IMR-90 (cell line): ENCODE measurements at regions not wholly inside any gene's neighbourhood (a gene's known extent, or its start where the extent isn't known, plus 50 kb on each side); places are given as distances from the start of the nearest gene placed in this dataset.

ENCODE experiments used
- ATAC-seq: fragments of 200-7000 bp; cut with Tn5 transposase; 2 replicates; pipeline ENCODE4 v1.9.1; 2020; ENCODE audit warnings: low read depth, mild to moderate bottlenecking, moderate library complexity
- BruUV-seq: library from RNA; stranded (reverse); fragments of 400-500 nt; replicated peaks from 2 replicates; lab custom pipeline; 2021; lab: Mats Ljungman, UMichigan
- CTCF ChIA-PET: fragments of 300-600 bp; formaldehyde crosslinking; extraction: SDS; loops from one replicate; lab custom pipeline; 2021; ENCODE audit warnings: antibody characterized with exemption; lab: Yijun Ruan, JAX
- POLR2A ChIA-PET: fragments of 300-600 bp; sonication (Branson Sonifier 250); formaldehyde crosslinking; loops from one replicate; lab custom pipeline; 2022; ENCODE audit warnings: antibody characterized with exemption; ENCODE audit not compliant: unreplicated experiment; lab: Charles Lee
- DNase-seq: peaks from one replicate; pipeline ENCODE4 v3.0.0; 2013
- H2AFZ ChIP-seq: replicated peaks from 2 replicates; pipeline ENCODE3; 2013; ENCODE audit warnings: low read length, mild to moderate bottlenecking; ENCODE audit not compliant: poor library complexity
- H2AK5ac ChIP-seq: 2 replicates; pipeline ENCODE4 v1.6.1; 2013; ENCODE audit warnings: low read depth, low read length, inconsistent platforms
- H2AK9ac ChIP-seq: replicated peaks from 2 replicates; pipeline ENCODE3; 2013; ENCODE audit warnings: mild to moderate bottlenecking, low read depth, low read length, moderate library complexity; ENCODE audit not compliant: poor library complexity
- H2BK120ac ChIP-seq: 2 replicates; pipeline ENCODE4 v1.6.1; 2013; ENCODE audit warnings: low read depth, low read length, inconsistent platforms
- H2BK15ac ChIP-seq: 3 replicates; pipeline ENCODE4 v1.6.1; 2013; ENCODE audit warnings: low read depth, low read length, inconsistent platforms
- H2BK20ac ChIP-seq: 2 replicates; pipeline ENCODE4 v1.6.1; 2013; ENCODE audit warnings: low read depth, mild to moderate bottlenecking, inconsistent platforms, low read length, moderate library complexity
- H2BK5ac ChIP-seq: 2 replicates; pipeline ENCODE4 v1.6.1; 2013; ENCODE audit warnings: mild to moderate bottlenecking, low read depth, low read length, inconsistent platforms; ENCODE audit not compliant: poor library complexity, severe bottlenecking
- H3K14ac ChIP-seq: replicated peaks from 2 replicates; pipeline ENCODE4 v1.6.1; 2013; ENCODE audit warnings: low read depth, low read length, inconsistent platforms
- H3K18ac ChIP-seq: 2 replicates; pipeline ENCODE4 v1.6.1; 2013; ENCODE audit warnings: low read depth, low read length, control low read depth
- H3K23ac ChIP-seq: 2 replicates; pipeline ENCODE4 v1.6.1; 2013; ENCODE audit warnings: low read depth, low read length, inconsistent platforms
- H3K27ac ChIP-seq: 2 replicates; pipeline ENCODE4 v1.5.1; 2013; ENCODE audit warnings: mild to moderate bottlenecking, control low read depth, low read length; ENCODE audit not compliant: insufficient read depth
- H3K27me3 ChIP-seq: 2 replicates; pipeline ENCODE4 v1.6.1; 2013; ENCODE audit warnings: low read length; ENCODE audit not compliant: control insufficient read depth, insufficient read depth
- H3K36me3 ChIP-seq: 2 replicates; pipeline ENCODE4 v1.6.1; 2013; ENCODE audit warnings: low read length, mixed read lengths; ENCODE audit not compliant: control insufficient read depth, insufficient read depth
- H3K4ac ChIP-seq: 2 replicates; pipeline ENCODE4 v1.6.1; 2013; ENCODE audit warnings: low read depth, low read length, inconsistent platforms
- H3K4me1 ChIP-seq: 2 replicates; pipeline ENCODE4 v1.6.1; 2013; ENCODE audit warnings: low read length, mixed read lengths; ENCODE audit not compliant: control insufficient read depth, insufficient read depth
- H3K4me2 ChIP-seq: 2 replicates; pipeline ENCODE4 v1.6.1; 2013; ENCODE audit warnings: low read depth, mild to moderate bottlenecking, control low read depth, low read length, moderate library complexity
- H3K4me3 ChIP-seq: 2 replicates; pipeline ENCODE4 v1.5.1; 2013; ENCODE audit warnings: low read depth, mild to moderate bottlenecking, control low read depth, low read length, moderate library complexity; ENCODE audit not compliant: insufficient read depth
- H3K56ac ChIP-seq: 2 replicates; pipeline ENCODE4 v1.6.1; 2013; ENCODE audit warnings: low read length, inconsistent platforms; ENCODE audit not compliant: insufficient read depth; ENCODE audit errors: extremely low read depth
- H3K79me1 ChIP-seq, 2 experiments: 2 replicates each; pipeline ENCODE4 v1.6.1; 2013; ENCODE audit warnings: low read length in 2 of 2, inconsistent platforms in 1 of 2, low read depth in 1 of 2
- H3K9ac ChIP-seq: 2 replicates; pipeline ENCODE4 v1.6.1; 2013; ENCODE audit warnings: low read depth, low read length, control low read depth
- H3K9me1 ChIP-seq: 2 replicates; pipeline ENCODE4 v1.6.1; 2013; ENCODE audit warnings: low read length, inconsistent platforms; ENCODE audit not compliant: insufficient read depth
- H3K9me3 ChIP-seq: 2 replicates; pipeline ENCODE4 v1.6.1; 2013; ENCODE audit warnings: low read length; ENCODE audit not compliant: control insufficient read depth, insufficient read depth
- H4K20me1 ChIP-seq: 2 replicates; pipeline ENCODE4 v1.6.1; 2013; ENCODE audit warnings: low read length, inconsistent platforms; ENCODE audit not compliant: insufficient read depth
- H4K5ac ChIP-seq: 2 replicates; pipeline ENCODE4 v1.6.1; 2013; ENCODE audit warnings: mild to moderate bottlenecking, low read depth, low read length, control low read depth
- H4K8ac ChIP-seq, 2 experiments: 2 replicates each; pipeline ENCODE4 v1.6.1; 2013; ENCODE audit warnings: low read depth in 2 of 2, low read length in 2 of 2, control low read depth in 1 of 2, inconsistent platforms in 1 of 2
- H4K91ac ChIP-seq: 2 replicates; pipeline ENCODE4 v1.6.1; 2013; ENCODE audit warnings: low read depth, low read length, inconsistent platforms; ENCODE audit not compliant: insufficient read depth
- CHD1 ChIP-seq: IDR thresholded peaks from 2 replicates; pipeline ENCODE4 v1.6.1; 2012; ENCODE audit warnings: low read depth, low read length, improper control_type of control experiment
- MAFK ChIP-seq: IDR thresholded peaks from 2 replicates; pipeline ENCODE4 v1.6.1; 2012; ENCODE audit warnings: low read depth, low read length, improper control_type of control experiment
- WGBS, 2 experiments: methylation state at CpG; one replicate each; pipeline versions ENCODE4 v1.1.5 to v1.1.7; 2013; ENCODE audit warnings: missing lambda C conversion rate in 2 of 2; ENCODE audit not compliant: insufficient read length in 1 of 2; ENCODE audit errors: extremely low coverage in 2 of 2; 5-methylcytosine and 5-hydroxymethylcytosine counted together
- dilution Hi-C: fragments of 300-500 bp; cut with HindIII; formaldehyde crosslinking; loops from one replicate; pipeline ENCODE4 v1.14.3; 2018; ENCODE audit warnings: low sequenced_read_pairs; ENCODE audit not compliant: unreplicated experiment
- in situ Hi-C: fragments of 300-500 bp; cut with MboI; formaldehyde crosslinking; loops from 3 replicates; pipeline ENCODE4 v1.14.3; 2019; ENCODE audit warnings: low sequenced_read_pairs, inconsistent platforms, mixed read lengths
- intact Hi-C: fragments of 100-400 bp; cut with micrococcal nuclease; formaldehyde crosslinking; loops from 2 replicates; pipeline ENCODE4 v1.10.0; 2022

- H3K4ac ChIP-seq = no peak overlapping the region
- intact Hi-C loops = no loop called here
- no peak overlapping the region for H2BK15ac ChIP-seq
- H2BK20ac ChIP-seq = no peak overlapping the region
- ATAC-seq (no peak), DNase-seq (no peak)
- no peaks in the 10 kb centered on the region for H3K9me1 ChIP-seq
- H2AK9ac ChIP-seq = no peak overlapping the region
- H3K23ac ChIP-seq = no peak overlapping the region
- TF ChIP-seq CHD1 (no peak), MAFK (peak; percentile 63)
- H4K20me1 ChIP-seq = no peaks in the 10 kb centered on the region
- no peak overlapping the region for H3K18ac ChIP-seq
- H3K4me2 ChIP-seq = no peak overlapping the region
- H3K27ac ChIP-seq = no peak overlapping the region
- no peak overlapping the region for H3K9ac ChIP-seq
- no peak overlapping the region for H2BK5ac ChIP-seq
- no peak overlapping the region for H3K14ac ChIP-seq
- in situ Hi-C loops = no loop called here
- H2AK5ac ChIP-seq = no peak overlapping the region
- H3K56ac ChIP-seq = no peak overlapping the region
- WGBS, 2 experiments = no CpG with 5 or more reads among the region's 2 CpGs
- no TSS peak for BruUV-seq
- no peaks in the 10 kb centered on the region for H3K4me1 ChIP-seq
- ChIA-PET POLR2A (no interaction called here), CTCF (no interaction called here)
- no peaks in the 10 kb centered on the region for H3K79me1 ChIP-seq
- H3K9me3 ChIP-seq = no peaks in the 10 kb centered on the region
- no peaks in the 10 kb centered on the region for H3K27me3 ChIP-seq
- H2BK120ac ChIP-seq = no peak overlapping the region
- no peaks in the 10 kb centered on the region for H3K36me3 ChIP-seq
- no peak overlapping the region for H4K8ac ChIP-seq
- H4K5ac ChIP-seq = no peak overlapping the region
- no peak overlapping the region for H2AFZ ChIP-seq
- no peak overlapping the region for H3K4me3 ChIP-seq
- dilution Hi-C loops = no loop called here
- no peak overlapping the region for H4K91ac ChIP-seq
Observed at GRCh38 chr11:29530961-29531360, 485.9 kb downstream of the KCNA4 start.
